ENCODE measurements at regions not wholly inside any gene's neighbourhood (a gene's known extent, or its start where the extent isn't known, plus 50 kb on each side); places are given as distances from the start of the nearest gene placed in this dataset.
A peak's percentile ranks its signal among the peaks of the same experiment; 100 is the strongest.

DNA sequence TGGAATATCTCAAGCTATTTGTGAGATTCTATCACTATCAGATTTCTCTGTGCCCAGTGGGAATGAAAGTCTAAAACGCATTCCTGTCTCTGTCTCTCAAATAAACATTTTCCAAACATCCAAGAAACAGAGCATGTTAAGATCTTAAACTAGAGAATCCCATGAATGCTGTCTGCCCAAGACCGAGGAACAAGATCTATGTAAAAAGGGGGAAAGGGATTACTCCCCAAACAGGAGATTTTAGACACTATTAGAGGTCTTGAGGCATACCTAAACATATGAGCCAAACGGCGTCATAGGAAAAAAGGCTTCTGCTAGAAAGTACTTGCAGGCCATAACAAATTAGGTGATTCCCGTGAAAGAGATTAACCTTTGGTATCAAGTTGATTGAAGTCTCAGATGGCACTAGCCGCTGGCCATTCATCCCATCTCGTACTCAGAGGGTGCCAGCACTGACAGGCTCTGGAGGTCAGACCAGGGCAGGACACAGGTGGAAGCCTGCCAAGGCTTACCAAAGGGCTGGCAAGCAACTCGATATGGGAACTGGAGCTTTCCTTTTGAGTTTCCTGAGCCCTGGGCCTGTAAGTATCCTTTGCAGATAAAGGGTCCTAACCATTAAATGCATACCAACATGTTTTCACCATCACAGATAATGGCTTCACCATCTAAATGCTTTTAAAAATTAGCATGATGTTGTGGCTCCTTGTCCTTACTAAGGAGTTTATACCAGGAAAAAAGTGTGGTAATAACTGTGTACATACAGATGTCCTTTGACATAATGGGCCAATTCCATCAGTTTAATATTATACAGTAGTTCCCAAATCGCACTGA, 225.2 kb downstream of the FOXO1 start:
- no peak for DNase-seq

DNA sequence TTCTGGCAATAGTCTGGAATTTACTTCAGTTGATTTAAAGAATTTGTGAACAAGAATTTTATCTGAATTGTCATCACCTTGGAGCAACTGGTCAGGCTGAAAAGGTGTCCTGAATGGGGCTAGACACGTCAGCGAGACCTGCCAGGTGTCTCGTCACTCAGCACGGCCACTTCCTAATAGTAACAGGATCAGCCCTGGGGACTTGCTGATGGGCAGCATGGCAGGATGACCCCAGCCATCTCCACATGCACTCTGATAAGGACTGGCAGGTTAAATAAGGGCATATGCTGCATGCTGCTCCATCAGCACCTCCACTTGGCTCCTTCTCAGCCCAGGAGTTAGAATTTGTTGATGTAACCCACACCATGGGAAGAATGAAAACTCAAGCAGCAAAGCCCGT, 224.2 kb downstream of the FOXO1 start:
- DNase-seq: no peak

- DNase-seq: no peak
Observed at GRCh38 chr13:40442826-40443225, 223.6 kb downstream of the FOXO1 start.

DNA sequence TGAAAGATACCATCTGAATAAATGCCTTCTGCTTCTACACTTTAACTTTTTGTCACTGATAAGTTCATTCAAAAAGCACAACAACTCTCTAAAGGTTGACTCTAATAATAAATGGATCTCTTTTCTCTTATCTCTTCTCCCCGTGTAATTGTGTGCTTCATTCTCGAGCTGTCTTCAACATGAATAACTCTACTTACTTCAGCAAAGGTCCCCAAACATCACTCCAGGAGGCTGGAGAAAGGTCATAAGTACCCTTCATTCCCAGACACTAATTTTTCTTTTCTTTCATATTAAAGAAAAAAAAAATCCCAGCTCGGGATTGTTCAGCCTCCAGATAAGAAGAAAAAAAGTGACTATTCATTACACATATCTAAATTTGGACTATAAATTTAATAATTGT, 222.2 kb downstream of the FOXO1 start:
- DNase-seq: no peak

DNA sequence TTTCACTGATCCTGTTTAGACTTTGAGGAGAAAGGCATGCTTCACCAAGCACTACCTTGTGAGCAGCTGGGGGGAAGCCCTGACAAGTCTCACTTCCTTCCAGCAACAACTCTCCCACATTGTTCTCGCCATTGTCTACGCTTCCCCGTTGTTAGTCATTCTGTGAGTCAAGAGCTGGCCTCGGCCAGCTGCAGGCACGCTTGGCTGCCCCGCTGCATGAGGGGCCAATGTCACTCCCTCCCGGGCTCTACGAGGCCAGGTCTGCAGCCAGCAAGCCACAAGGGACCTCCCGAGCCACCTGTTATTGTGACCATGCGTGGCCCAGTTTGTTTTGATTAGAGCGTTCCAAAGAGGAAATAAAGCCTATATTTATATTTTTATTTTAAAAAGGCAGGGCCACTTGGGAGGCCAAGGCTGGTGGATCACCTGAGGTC, 220.9 kb downstream of the FOXO1 start:
- DNase-seq: peak; percentile 12

GRCh38 chr13:40446365-40446764, 220.1 kb downstream of the FOXO1 start:
- no peak for DNase-seq

DNA sequence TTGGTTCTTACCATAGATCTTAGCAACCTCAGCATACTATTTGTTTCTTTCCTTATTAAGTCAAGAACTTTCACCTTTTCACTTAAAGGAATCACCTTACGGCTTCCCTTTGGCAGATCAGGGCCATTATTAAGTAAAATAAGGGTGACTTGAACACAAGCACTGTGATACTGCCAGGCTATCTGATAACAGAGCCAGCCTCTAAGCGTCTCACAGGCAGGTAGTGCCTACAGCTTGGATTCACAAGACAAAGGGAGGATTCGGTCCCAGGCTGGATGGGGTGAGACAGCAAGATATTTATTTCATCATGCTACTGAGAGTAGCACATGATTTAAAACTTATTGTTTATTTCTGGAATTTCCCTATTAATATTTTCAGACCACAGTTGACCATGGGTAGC, 218.6 kb downstream of the FOXO1 start:
- no peak for DNase-seq

DNA sequence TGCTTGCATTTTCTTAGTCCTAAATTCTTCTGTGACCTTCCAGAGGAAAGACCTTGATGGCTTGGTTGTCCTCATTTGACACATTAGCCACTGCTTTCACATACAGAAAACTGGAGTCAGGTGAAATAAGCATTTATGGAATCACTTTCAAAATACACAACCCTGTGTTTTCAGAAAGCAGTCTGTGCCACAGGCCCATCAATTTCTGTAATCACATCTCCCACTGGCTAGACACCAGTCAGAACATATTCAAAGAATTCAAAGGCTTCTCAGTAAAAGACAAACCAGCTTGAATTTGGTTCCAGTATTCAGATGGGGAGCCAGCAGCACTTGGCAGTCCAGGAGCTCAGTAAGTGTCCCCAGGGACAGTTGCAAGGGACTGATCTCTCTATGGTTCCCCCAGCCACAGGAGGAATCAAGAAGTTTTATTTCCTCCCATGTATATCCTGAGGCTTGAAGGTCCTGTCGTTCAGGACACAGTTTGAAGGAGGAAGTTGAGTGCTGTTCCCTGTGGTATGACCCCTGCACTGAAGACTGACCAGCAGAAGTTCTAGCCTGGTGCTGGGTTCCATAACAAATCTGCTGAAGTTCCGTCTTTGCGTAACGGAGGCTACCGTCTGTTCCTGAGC, 214.3 kb downstream of the FOXO1 start:
- no peak for DNase-seq

DNA sequence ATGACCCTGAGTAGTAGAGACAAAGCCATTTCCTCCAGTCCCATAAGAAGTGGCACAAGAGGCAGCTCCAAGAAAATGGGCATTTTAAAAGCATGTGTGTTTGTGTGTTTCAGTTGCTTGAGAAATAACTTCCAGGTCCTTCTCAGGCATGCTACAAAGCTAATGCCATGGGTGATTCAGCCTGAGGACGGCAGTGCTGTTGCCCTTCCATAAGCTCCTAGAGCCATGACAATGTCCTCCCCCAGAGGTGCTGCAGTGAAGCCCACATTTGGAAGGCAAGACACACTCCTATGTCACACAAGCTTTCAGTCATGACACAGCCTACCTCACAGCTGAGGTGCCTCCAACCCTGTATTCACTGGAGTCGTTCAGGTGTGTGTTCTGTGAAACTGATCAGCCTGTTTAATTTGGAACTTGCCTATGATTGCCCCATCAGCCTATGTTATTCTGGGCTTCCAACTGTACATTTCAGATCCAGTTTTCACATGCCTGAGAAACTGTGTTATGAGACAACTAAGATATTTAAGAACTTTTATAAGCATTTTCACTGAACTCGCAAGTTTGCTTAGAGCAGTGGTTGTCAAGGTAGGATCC, 213.6 kb downstream of the FOXO1 start:
- no peak for DNase-seq

DNA sequence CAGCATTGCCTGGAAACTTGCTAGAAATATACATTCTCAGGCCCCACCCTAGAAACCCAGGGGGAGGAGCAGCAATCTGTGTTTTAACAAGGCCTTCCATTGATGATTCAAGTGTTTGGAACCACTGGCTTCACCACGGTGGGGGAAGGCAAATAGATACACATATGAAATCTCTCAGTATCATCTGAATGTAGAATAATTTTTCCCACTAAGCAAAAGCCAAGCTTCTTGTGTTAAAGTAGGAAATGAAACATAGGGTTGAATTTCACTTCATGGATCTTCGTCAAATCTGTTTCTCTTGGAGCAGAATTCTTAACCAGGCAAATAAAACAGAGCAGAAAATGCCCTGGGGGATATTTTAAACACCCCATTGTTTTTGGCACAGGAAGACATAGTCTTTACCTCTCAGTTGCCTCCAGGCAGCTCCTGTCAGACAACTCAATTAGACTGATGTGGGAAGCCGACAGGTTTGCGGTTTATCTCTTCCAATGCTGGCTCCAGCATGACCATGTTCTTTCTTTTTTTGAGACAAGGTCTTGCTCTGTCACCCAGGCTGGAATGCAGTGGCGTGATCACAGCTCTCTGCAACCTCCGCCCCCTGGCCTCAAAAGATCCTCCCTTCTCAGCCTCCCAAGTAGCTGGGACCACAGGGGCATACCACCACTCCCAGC, 213.0 kb downstream of the FOXO1 start:
- DNase-seq: no peak

DNA sequence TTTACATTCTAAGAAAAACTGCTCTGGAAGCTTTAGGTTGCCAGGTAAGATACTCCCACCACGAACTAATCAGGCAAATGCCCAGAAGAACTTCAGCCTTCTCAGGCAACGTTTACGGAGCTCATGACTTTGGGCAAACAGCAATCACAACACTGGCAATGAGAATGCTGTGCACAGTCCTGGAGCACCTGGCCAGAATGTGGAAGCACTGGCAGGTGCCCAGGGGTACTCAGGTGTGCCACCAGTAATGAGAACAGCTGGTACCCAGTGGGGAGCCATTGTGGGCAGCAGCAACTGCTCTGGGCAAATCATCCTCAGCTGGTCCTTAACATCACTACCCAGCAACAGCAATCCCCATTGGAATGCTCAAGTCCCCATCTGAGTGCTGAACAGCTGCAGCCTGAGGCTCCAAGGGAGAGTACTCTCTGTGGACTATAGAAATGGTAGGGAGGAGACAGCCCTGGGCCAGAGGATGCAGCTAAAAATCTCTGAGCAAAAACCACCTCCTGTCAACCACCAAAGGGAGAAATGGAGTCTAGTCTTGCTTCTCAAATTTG, 210.0 kb downstream of the FOXO1 start:
- DNase-seq: peak; percentile 12

DNA sequence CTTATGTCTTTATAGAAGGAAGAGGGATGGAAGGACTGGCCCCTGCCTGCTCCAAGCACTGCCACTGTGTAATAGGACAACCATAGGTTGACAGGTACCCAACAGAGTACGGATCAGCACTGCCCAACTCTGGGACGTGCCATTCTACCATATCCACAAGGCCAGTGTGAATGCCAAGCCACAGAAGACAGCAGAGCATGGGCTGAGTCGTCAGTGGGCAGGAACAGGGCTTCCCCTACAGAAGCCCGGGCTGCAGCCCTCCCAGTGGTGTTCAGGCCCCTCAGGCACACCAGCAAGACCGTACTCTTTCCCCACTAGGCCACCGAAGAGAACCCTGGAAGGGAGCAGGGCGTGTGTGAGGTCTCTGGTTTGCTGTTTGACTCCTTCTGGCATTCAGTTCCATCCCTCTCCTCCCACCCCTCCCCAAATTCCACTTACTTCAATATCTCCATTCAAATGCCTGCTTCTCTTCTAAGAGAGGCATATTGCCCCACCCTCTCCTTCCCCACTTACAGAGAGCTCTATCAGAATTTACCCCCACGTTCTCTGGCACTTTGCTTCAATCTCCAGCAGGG, 209.4 kb downstream of the FOXO1 start:
- no peak for DNase-seq

DNA sequence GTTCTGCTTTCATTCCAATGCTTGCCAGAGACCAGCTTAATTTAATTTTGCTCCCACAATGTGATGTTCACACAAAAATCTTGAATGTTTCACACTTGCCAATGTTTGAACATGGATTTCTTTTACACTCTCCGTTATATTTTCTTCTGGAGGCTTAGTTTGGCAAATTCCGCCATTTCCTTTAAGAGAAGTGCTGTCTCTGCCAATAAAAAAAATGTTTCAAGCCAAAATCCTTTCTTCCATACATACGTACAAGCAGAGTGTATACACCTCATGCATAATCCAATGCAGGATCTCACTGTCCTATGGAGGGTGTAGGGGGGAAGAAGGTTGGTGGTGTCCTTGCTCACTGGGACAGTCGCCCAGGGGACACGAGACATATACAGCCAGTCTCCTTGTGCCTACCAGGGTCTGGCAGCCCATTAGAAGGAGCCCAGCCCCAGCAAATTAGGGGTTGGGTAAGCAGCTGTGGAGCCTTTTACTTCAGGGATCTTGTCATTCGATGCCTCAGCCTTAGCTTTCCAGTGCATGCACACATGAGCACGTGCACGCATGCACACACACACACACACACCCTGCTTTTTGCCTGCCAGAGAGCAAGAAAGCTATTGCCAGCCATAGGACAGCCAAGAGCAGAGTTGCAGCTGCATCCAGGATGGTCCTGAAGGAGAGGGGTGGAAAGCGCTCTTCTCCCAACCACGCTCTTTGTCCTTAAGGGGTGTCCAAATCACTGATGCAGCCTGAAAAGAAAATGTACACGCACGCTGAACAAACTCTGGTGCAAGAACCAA, 208.3 kb downstream of the FOXO1 start:
- DNase-seq: no peak

- DNase-seq: no peak
Observed at GRCh38 chr13:40458720-40458990, 207.8 kb downstream of the FOXO1 start.

GRCh38 chr13:40460116-40460515, 206.3 kb downstream of the FOXO1 start:
- DNase-seq: no peak

DNA sequence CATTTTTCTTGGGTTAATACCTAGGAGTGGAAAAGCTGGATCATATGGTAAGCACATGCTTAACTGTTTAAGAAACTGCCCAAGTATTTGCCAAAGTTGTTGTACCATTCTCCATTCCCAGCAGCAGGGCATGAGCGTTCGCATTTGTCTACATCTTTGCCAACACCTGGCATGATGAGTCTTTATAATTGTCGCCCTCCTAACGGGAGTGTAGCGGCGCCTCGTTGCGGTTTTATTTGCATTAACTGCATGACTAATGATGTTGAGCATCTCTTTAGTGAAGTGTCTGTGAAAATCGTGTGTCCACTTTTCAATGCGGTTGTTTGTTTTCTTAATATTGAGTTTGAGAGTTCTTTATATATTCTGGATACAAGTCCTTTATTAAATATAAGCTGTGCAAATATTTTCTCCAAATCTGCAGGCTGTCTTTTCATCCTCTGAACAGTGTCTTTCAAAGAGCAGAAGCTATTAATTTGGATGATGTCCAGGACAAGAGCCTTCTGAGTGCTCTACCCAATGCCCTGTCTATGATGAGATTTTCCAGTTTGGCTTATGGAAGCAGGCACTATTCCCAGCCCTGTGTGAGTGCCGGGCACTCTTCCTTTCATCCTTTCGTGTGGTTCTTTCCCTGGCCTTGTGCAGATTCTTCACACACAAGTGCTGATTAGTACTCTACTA, 202.0 kb downstream of the FOXO1 start:
- DNase-seq: peak; percentile 37

DNA sequence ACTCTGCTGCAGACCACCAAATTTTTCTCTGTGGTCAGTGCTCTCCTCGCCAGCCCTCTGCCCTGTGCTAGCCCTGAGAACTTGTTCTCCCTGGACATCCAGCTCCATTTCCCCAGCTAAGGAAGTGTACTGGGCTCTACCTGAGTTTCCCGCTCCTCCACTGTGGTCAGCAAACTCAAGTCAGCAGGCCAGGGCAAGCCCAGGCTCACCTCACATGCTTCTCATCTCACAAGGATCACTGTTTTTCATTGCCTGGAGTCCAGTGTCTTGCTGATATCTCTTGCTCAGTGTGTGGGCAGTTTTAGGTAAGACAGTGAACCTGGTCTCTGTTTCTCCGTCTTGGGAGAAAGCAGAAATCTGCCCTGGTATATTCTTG, 201.4 kb downstream of the FOXO1 start:
- no peak for DNase-seq

- no peak for DNase-seq
Observed at GRCh38 chr13:40466272-40466671, 200.2 kb downstream of the FOXO1 start.

DNA sequence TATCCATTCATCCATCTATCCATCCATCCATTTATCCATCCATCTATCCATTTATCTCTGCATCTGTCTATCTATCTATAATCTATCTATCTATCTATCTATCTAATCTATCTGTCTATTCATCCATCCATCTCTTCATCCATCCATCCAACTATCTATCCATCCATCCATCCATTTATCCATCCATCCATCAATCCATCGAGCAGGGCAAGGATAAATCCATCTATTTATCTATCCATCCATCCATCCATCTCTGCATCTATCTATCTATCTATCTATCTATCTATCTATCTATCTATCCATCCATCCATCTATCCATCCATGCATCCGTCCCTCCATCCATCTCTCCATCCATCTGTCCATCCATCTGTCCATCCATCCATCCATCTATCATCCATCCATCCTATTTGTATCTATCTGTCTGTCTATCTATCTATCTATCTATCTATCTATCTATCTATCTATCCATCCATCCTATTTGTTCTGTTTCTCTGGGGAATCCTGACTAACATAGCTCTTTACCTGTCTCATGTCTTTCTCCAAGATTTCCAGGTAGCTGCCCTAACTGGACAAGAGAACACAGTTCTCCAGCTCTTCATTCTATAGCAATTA, 198.1 kb downstream of the FOXO1 start:
- DNase-seq: no peak

- DNase-seq: no peak
Observed at GRCh38 chr13:40469581-40470310, 196.7 kb downstream of the FOXO1 start.

GRCh38 chr13:40470660-40471059, 195.8 kb downstream of the FOXO1 start:
- no peak for DNase-seq

All from NCI-H1092 (cell line).